HL-60 (cell line): ENCODE measurements at regions not wholly inside any gene's neighbourhood (a gene's known extent, or its start where the extent isn't known, plus 50 kb on each side); places are given as distances from the start of the nearest gene placed in this dataset.
"Not testable (repeated sequence)": the region's sequence is repeated elsewhere in the genome, so short reads cannot be mapped to it uniquely, and the experiment has no call there.

Experiments
- CTCF ChIP-seq: IDR thresholded peaks from one replicate; pipeline ENCODE4 v1.5.1; 2011; ENCODE audit warnings: low read length, control low read depth, inconsistent platforms; ENCODE audit not compliant: insufficient read depth
- POLR2AphosphoS5 ChIP-seq: IDR thresholded peaks from 2 replicates; pipeline ENCODE4 v1.6.1; 2012; ENCODE audit warnings: low read depth
- REST ChIP-seq: IDR thresholded peaks from 2 replicates; pipeline ENCODE4 v1.6.1; 2012; ENCODE audit warnings: low read depth; ENCODE audit not compliant: insufficient replicate concordance

GRCh38 chr20:30418378-30418777, 839.1 kb upstream of the DEFB115 start:
- not testable (repeated sequence) for TF ChIP-seq CTCF, POLR2AphosphoS5, REST
